GM12874 (cell line): ENCODE measurements at regions not wholly inside any gene's neighbourhood (a gene's known extent, or its start where the extent isn't known, plus 50 kb on each side); places are given as distances from the start of the nearest gene placed in this dataset.

Source experiments
- TF ChIP-seq, protein P1 (sequence below): IDR thresholded peaks from 2 replicates; pipeline ENCODE4 v1.5.1; 2011; ENCODE audit warnings: low read depth, mild to moderate bottlenecking, control low read depth, low read length, moderate library complexity; ENCODE audit not compliant: insufficient read depth

DNA sequence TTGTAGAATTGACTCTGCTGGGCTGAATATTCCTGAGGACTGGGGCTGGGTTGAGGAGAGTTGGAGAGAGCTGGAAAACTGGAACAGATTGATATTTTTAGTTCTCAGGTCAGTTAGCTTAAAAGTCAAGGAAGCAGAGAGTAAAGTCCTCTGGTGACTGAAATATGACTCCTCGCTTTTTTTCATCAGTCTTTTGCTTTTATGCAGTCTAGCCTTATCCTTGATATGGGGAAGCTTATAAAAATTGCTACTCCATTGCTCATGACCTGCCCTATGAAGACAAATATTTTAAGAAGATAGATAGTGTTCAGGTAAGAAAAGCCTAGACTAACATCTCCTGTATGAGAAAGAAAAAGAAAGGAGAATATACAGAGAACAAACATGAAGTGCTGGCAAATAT, 152.7 kb downstream of the C4orf33 start:
- TF ChIP-seq, protein P1, sequence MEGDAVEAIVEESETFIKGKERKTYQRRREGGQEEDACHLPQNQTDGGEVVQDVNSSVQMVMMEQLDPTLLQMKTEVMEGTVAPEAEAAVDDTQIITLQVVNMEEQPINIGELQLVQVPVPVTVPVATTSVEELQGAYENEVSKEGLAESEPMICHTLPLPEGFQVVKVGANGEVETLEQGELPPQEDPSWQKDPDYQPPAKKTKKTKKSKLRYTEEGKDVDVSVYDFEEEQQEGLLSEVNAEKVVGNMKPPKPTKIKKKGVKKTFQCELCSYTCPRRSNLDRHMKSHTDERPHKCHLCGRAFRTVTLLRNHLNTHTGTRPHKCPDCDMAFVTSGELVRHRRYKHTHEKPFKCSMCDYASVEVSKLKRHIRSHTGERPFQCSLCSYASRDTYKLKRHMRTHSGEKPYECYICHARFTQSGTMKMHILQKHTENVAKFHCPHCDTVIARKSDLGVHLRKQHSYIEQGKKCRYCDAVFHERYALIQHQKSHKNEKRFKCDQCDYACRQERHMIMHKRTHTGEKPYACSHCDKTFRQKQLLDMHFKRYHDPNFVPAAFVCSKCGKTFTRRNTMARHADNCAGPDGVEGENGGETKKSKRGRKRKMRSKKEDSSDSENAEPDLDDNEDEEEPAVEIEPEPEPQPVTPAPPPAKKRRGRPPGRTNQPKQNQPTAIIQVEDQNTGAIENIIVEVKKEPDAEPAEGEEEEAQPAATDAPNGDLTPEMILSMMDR = no peak

DNA sequence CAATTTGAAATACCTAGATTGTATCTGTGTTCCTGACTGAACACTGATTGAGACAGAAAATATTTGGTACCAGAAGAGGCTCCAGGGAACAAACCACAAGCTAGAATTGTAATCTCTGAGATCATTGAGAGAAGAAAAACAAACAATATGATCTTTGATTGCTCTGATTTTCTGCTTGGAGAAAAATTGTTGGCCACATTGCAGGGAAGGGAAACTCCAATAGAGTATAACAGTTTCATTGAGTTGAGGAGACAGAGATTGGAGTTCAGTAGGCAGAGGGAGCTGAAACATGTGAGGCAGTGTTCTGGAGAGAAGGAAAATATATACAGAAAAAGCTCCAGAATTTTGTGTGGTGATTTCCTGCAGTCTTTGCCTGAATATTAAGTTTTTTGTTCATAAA, 158.2 kb downstream of the C4orf33 start:
- TF ChIP-seq, protein P1 = no peak

DNA sequence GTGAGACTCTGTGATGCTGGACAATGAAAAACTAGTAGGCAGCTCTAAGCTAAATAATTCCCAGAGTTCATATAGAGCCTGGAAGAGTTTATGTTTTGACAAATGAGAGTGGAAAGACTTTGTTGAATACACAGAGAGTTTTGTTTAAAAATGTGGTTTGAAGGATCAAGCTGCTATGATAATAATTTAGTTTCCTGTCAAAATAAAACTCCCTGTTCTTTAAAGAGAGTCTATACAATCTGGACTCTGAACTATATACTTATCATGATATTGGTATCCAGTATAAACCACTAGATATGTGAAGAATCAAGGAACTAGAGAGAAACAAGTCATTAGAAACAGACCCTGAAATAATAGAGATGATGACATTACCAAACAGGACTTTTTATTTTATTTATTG, 158.6 kb downstream of the C4orf33 start:
- TF ChIP-seq, protein P1 = no peak

DNA sequence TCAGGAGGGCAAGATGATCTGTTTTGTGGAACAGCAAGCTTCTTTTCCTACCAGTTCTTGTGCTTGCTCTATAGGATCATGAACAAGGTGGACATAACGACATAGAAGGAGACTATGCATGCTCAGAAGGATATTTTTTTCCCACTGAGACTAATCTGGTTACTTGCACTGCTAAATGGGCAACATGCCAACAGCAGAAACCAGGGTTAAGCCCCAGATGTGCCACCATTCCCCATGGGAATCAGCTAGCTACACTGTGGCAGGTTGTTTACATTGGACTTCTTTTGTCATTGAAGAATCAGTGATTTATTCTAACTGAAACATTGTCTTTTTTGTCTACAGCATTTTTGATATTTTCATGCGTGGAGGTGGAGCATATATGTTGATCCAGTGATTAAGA, 165.6 kb downstream of the C4orf33 start:
- TF ChIP-seq, protein P1 = no peak

DNA sequence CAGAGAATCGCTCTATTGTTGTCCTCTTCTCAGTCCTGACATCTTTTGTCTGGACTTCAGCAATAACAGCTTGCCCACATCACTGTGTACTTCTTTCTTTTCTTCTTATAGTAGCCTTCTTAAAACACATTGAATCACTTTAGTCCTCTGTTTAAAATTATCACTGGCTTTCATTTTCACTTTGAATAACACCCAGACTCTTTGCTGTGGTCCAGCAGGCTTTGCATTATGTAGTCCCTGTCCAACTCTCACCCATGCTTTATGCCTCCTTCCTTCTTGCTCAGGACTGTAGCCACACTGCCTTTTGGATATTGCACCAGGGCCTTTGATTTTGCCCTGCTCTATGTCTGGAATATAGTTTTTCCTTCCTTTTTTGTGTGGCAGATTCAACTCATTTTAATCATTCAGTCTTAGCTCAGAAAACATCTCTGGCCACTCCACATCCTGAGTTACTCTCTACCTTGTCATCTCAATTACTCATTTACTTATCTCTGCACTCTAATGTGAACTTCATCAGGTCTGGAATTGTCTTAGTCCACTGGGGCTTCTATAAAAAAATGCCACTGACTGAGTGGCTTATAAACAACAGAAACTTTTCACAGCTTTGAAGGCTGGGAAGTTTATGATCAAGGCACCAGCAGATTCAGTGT, 168.2 kb downstream of the C4orf33 start:
- TF ChIP-seq, protein P1 = no peak

DNA sequence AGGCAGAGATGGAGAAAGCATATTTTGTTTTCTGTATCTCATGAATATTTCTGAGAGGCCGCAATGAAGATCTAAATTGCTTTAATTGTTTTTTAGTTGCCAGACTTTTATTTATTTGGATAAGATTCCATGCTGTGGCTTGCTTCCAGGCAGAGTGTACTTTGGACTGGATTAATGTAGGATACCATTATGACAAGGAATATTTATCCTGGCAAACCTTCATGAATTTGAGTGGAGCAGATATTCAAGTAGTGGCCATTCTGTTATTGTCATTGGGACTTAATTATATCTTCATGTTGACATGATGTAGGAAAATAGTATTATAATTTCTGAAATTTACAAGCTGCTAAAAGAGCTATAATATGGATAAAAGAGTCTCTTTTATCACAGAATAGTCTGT, 182.9 kb downstream of the C4orf33 start:
- TF ChIP-seq, protein P1 = no peak

DNA sequence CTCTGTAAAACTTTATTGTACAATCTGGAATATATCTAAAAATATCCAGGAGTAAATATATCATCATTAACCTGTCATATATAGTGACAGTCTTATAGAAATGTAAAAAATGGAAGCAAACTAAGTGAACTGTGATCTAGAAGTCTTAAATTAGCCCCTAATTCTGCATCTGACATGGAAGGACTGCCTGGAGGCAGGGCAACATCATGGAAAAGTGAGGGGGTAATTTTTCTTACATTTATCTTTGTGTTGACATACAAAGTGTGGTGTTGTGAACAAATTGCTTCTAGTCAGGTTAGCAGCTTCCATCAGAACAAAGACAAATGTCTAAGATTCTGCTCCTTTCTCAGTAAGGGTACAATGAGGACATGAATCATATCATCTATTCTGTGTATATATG, 186.3 kb downstream of the C4orf33 start:
- TF ChIP-seq, protein P1 = no peak

DNA sequence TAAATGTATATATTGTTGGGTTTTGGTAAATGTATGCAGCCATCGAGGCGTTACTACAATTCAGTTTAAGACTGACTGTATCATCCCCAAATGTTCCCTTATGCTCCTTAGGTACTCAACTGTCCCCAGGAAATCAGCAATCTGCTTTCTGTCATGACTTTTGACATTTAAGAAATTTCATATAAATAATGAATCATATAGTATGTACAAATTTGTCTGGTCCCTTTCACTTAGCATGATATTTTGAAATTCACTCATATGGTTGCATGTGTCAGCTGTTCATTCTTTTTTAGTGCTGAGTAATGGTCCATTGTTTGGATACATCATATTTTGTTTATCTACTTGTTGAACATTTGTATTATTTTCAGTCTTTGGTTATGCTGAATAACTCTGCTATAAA, 218.8 kb downstream of the C4orf33 start:
- TF ChIP-seq, protein P1 = no peak
